CD4-positive, alpha-beta T cell treated with Interleukin-15 for 1 hour (primary cell): ENCODE measurements at regions not wholly inside any gene's neighbourhood (a gene's known extent, or its start where the extent isn't known, plus 50 kb on each side); places are given as distances from the start of the nearest gene placed in this dataset.
"Not testable (repeated sequence)": the region's sequence is repeated elsewhere in the genome, so short reads cannot be mapped to it uniquely, and the experiment has no call there.

Experiments
- DNase-seq: peaks from one replicate; pipeline ENCODE4 v3.0.0-alpha.2; 2020

DNA sequence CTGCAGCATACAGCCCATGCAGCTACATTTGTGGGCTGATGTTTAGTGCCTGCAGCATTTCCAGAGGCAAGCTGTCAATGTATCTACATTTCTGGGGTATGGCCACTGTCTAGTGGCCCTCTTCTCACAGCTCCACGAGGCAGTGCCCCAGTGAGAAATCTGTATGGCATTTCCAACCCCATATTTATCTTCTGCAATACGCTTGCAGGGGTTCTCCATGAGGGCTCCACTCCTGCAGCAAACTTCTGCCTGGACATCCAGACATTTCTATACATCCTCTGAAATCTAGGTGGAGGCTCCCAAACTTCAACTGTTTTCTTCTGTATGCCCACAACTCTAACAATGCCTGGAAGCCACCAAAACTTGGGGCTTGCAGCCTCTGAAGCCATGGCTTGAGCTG lies 502.3 kb downstream of the C6orf118 start:
- DNase-seq: no peak

DNA sequence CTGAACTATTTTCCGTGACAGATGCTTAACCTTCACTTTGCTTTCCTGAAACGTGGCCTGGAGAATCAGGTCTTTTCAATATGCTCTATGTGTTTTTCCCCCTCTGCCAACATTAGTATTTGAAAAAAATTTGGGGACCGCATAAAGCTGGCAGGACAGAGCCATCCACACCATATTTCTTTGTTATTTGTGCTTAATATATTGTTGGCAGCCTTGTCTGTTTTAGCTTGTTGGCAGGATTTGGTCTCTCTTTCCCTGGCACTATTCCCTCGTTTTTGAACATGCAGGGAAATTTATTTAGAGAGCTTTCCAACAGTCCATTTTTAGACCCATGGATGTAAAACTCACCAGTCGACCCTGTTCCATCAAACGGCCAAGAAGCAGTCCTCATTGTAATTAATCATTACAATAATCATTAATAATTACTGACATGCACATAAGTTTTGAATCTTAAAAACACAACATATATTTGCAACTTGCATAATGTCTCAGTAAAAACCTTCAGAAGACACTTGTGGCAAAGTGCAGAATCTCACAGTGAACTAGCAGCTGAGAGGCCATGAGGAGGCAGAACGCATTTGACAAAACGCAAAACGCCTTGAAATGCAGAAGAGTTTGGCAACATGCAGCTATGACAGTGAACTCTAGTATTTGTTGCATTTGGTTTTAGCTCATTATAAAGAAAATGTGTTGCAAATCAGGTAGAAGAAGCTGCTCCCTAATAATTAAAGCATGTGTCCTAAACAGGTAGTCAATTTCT lies 514.2 kb downstream of the C6orf118 start:
- no peak for DNase-seq

DNA sequence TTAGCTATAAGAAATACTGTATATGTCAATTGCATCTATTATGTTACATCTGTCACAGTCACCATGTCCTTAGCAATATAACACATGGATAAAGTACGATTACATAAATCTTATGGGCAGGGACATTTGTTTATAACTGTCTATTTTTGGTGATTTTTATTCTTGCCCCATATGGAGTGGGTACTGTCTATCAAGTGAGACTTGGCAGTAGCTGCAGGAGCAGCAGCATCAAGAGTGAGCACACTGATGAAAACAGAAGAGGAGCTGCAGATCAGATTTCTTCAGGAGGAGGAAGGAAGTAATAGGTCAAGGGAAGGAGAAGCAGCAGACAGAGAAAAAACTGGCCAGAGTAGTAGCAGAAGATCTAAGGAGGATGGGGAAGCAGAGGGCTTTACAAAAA lies 516.7 kb downstream of the C6orf118 start:
- DNase-seq: no peak

DNA sequence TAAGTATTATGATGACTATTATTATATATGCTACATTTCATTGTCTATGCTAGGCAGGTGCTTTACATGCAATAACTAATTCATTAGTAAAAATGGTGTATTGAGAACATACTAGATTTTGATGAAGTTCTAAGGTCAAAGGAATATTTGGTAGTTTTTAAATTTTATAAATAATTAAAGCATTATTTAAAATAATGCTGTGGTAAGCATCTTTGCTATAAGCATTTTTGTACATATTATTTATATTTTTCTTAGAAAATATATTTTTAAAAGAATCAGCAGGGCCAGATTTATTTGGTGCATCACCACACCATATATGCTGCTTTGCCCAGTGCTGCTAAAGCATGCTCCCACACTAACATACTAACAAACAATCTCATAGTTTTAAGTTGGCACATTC lies 517.9 kb downstream of the C6orf118 start:
- DNase-seq: no peak

DNA sequence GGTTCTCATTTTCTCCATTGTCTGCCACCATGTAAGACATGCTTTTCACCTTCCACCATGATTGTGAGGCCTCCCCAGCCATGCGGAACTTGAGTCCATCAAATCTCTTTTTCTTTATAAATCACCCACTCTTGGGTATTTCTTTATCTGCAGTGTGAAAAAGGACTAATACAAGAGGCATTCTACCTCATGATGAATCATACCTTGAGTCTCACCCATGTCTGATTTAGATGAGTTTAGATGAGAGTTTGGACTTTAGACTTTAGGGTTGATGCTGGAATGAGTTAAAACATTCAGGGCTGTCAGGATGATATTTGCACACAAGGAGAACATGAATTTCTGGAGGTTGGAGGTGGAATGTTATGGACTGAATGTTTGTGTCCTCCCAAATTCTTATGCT lies 545.6 kb downstream of the C6orf118 start:
- no peak for DNase-seq

DNA sequence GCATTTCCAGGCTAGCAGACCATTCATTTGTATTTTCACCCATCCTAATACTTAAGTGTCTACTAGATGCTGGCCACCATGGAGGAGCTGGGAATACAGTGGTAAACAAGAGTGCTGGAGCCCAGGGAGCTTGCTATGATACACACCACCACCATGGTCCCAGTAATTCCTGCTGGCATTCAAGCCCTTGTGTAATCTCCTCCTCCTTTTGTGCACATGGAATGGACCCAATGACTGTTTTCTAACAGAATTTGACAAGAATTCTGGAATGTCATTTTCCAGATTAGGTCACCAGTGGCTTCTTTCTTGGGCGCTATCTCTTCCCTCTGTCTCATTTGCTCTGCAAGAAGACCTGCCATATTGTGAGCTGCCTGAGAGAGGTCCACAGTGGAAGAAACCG lies 552.0 kb downstream of the C6orf118 start:
- no peak for DNase-seq

DNA sequence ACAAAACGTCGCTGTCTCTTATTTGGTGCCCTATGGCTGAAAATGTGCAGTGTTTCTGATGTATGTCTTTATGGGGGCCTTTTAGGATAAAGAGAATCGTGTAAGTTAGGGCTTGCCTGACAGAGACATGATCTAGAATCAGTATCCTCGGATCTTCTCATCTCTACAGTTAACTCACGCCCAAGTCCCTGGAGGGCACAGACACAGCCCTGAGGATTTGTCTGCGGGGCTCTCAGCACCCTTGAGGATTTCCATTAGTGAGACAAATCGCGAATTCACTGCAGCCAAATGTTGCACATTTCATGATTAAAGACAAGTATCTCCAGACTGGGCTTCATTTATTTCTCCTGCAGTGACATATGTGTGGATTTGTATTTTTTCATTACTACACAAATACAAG lies 552.7 kb downstream of the C6orf118 start:
- DNase-seq: no peak

DNA sequence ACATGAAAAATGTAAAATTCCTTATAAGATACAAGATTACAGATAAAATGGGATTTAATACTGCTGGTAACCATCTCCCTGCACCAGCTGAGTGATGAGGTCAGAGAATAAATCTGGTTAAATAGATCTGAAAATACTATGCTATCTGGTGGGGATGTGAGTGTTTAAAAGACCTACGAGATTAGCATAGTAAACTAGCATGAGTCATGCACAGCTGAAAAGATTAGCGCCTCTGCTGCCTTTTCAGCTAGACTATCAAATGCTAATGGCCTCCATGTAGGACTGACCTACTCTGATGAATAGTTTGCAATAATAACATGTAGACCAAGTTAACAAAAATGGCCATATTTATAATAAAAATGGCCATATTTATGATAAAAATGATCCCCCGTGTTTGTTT lies 553.3 kb downstream of the C6orf118 start:
- no peak for DNase-seq

DNA sequence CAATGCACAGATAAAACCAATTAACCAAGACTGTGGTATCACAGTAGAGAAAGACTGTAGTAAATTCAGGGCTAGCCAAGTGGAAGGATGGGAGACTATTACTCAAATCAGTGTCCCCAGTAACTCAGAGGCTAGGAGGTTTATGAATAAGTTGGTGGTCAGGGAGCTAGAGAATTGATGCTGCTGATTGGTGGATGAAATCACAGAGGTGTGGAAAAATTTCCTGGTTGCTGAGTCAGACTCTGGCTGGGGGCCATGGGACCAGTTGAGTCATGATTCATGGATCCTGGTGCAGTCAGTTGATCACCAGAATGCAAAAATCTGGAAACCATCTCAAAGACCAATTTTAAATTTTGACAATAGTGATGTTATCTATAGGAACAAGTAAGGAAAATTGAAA lies 555.9 kb downstream of the C6orf118 start:
- no peak for DNase-seq

DNA sequence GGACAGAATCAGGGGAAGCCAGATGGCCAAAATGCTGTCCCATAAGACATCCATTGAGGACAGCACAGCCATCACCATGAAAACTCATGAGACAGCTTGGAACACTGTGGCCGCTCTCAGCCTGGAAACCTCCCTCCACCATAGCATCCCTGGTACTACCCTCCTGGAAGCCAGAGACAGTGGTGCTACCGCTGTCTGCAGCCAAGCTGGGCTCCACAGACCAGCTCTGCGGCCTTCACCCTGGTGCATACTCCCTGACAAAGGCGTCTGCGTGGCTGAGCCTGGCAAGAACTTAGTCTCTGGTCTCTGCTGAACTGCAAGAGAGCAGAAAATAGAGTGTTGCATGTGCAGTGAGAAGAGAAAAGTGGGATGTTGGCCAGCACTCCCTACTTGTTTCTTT lies 558.0 kb downstream of the C6orf118 start:
- no peak for DNase-seq

DNA sequence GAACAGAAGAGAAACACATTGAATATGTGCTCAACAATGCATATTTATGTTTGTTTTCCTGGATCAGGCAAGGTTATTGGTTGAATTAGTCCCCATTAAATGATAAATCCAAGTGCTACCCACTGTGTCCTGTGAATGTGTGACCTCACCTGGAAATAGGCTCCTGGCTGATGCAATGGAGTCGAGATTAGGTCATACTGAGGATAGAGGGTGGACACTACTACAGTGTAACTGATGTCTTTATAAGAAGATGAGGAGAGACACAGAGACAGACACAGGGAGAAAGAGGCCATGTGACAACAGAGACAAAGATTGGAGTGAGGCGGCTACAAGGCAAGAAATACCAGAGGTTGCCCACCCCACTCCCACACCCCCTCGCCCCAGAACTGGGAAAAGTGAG lies 559.3 kb downstream of the C6orf118 start:
- DNase-seq: no peak

DNA sequence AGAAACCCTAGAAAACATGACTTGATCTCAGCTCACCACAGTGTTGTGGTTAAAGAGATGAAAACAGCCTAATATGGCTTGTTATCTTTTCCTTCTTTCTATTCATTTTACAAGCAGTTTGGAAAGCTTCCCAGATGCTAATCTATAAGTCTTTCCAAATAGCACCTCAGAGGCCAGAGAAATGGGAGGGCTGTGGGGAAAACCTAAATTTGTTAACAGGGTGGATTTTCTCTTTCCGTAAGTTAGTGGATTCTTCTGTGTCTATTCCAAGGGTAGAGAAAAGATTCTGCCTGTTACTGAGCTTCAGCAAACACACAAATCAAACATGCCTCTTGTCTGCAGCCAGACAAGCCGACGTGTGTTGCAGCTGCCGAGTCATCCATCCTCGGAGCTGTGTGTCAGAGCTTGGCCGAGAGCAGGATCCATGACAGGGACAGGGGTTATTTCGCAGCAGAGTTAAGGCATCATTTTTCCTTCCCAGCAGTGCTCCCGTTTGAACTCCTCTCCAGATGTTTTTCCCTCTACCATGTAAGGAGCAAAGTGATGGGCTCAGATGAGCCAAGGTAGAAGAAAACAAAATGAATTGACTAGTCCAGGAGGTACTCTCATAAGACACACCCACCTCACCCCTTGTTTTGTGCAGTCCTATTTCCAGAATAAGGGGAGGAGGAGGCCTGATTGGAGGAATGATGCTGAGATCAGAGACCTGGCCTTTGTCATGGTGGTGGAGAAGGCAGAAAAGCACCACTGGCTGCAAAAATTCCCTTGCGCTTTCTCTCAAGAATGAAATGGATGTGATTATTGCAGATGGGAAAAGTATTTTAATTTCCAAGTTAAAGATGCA lies 560.0 kb downstream of the C6orf118 start:
- DNase-seq: no peak

DNA sequence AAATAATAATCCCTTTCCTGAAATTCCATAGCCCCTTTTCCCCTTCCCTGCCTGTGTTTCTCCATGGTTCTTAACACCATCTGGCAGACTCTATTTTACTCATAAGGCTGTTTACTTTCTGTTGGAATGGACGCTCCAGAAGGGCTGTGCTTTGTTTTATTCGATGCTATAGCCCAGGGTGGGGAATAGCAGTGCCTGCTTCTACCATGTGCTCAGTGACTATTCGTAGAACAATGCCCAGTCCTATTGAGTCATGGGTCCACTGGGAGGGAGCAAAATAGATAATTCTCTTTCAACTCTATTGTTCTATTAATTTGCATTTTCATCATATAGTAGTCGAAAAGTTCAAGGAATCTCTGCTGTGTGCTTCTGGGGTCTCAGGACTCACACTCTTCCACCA lies 565.1 kb downstream of the C6orf118 start:
- DNase-seq: no peak

DNA sequence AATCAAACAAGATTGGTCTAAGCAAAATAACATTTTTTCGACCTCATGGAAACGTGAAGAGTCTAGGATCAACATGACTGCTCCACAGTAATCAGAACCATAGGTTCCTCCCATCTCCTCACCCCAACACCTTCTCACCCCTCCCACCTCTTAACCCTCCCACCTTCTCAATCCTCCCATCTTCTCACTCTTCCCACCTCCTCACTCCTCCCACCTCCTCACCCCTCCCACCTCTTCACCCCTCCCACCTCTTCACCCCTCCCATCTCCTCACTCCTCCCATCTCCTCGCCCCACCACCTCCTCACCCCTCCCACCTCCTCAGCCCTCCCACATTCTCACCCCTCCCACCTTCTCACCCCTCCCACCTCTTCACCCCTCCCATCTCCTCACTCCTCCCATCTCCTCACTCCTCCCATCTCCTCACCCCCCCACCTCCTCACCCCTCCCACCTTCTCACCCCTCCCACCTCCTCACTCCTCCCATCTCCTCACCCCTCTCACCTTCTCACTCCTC lies 567.4 kb downstream of the C6orf118 start:
- no peak for DNase-seq

DNA sequence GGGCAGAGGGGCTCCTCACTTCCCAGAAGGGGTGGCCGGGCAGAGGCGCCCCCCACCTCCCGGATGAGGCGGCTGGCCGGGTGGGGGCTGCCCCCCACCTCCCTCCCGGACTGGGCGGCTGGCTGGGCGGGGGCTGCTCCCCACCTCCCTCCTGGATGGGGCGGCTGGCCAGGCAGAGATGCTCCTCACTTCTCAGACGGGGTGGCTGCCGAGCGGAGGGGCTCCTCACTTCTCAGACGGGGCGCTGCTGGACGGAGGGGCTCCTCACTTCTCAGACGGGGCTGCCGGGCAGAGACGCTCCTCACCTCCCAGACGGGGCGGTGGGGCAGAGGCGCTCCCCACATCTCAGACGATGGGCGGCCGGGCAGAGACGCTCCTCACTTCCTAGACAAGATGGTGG lies 573.3 kb downstream of the C6orf118 start:
- not testable (repeated sequence) for DNase-seq

DNA sequence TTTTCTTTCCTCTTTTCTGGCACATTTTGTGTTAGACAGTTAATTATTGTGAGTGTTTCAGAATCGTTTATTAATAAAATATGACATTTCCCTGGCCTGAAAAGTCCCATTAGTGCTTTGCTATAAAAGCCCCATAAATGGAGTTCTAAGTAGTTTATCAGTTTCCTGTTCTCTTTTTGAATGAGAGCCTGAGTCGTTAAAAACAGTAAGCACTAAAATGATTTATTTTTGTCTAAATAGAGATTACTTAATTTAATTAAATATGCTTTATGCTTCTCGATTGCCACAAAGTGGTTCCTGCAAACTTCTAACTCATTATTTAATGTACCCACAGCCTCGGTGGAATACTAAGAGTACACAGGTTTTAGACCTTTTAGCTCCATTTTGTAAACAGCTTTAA lies 577.9 kb downstream of the C6orf118 start:
- DNase-seq: no peak

DNA sequence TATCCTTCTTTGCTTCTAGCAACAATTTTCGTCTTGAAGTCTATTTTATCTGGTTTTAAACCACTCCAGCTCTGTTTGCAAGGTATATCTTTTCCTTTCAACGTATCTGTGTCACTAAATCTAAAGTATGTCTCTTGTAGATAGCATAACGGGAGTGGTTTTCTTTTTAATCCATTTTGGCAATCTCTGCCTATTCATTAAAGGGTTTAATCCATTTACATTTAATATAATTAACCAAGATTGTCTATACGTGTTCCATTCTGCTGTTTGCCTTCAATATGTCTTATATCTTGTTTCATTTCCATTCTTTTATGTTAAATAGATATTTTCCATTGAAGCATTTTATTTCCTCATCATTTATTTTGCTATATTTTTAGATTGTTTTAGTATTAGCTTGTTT lies 587.9 kb downstream of the C6orf118 start:
- no peak for DNase-seq

DNA sequence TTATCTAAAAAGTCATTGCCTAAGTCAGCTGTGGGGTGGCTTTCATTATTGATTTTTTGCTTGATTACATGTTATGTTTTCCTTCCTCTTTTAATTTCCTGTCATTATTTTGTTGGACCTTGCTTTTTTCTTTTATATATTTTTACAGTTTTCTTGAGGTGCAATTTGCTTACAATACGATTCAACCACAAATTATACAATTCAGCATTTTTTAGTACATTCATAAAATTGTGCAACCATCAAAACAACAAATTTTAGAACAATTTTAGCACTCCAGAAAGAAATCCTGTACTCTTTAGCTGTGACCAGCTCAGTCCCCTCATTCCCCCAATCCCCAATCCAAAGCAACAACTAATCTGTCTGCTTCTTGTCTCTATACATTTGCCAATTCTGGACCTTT lies 608.9 kb downstream of the C6orf118 start:
- no peak for DNase-seq

DNA sequence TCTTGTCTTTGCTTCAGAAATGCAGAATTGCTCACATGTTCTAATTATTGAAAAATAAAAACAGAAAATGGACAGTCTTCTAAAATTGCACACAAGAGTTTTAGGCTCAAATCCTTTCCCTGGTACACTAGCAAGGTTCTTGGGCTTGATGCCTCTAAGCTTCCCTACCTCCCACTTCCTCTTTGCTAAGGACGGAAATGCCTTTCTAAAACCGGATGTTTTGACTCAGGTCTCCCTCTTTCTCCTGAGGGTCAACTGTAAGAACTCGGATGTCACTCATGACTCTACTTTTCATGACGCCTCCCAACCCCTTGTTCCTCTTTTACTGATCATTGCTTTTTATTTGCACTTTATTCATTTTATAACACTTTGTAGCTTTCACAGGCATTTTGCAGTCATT lies 613.5 kb downstream of the C6orf118 start:
- DNase-seq: no peak

DNA sequence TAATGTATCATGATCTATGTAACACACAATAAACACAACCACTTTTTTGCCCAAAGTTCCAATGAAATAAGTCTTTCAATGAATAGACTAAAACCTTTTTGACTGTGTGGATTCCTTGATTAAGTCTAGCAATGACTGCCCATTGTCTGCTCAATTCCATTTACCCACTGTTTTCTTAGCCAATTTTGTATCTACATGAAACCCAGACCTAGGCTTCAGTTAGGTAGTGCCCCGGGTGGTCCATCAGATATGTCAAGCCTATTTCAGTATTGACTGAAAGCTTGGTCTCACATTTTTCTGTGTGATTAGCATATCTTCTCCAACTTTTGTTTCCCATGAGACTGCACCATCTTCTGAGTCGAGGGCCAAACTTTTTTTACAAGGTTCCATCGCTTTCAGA lies 615.0 kb downstream of the C6orf118 start:
- no peak for DNase-seq

DNA sequence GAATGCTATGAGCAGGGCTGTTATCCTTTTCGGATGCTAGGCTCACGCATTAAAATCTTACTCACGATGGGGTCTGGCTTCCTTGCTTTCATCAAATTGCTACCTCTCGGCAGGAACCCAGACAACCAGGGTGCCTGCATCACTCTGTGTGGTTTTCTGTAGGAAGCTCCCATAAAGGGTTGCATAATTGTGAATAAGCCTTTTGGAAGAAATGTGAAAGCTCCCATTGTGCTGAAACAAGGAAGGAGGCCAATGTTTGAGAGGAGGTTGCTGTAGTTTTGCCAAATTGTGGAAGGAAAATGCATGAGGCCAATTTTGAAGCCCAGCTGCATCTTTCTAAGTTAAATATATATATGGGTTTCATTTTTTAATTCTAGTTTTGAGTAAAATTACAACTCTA lies 615.5 kb downstream of the C6orf118 start:
- DNase-seq: no peak

DNA sequence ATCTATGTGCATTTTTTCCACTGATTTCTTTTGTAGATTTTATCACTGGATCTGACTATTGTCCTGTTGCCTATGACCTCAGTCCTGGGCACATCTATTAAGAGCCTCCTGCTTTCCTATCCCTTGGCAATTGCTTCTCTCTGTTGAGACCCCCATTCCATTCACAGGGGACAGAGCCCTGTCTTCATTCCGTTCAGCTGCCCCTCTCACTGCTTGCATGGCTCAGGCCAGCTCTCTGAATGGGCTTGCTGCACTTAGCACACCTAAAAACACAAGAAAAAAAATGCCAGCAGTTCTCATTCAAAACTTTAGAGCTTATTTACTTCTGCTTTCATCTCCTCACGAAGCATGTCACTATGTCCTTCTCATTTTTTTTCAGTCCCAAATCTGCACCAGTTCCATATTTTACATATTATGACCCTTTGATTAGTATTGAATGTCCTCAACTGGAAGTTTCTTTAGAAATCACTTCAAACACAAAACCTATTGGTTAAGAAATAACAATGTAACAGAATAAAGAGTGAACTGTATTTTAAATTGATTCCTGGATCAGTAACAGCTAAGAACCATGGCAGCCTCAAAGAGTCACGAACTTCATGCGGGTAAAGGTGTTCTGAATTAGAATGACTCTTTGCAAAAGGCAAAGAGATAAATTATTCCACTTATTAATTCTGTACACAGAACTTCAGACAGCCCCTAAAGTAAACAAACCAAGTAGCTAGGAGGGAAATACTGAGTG lies 616.5 kb downstream of the C6orf118 start:
- DNase-seq: no peak

DNA sequence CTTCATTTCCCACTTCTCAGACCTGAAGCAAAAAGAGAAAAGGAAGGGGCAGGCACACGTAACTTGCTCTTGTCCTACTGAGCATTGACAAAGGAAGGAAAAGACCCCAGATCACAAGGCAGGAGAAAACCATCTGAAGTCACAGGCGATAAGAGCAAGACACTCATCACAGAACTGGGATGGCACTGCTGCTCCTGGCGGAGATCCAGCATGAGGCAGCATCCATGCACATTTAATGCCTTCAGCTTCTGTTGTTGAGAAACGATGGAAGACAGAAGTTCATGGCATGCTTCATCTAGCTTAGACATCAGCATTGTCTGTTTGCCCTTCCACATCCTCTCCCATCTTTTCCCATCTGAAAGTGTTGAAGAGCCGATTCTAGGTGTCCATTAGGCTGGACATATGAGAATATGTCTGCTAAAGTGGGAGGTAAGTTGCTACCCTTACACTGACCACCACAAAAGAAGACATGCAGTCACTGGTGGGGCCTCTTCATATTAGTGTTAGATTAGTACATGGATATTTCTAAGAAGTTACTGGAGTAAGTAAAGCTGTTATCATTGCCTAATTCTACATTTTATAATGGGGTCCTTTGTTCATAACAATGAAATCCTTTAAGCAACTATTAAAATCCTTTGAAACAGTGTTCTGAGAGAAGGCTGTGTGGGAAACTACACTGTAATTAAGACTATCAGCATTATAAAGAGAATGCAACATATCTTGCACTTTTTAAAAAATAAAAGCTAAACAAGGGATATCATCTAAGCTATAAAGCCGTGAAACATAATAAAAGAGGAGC lies 618.5 kb downstream of the C6orf118 start:
- DNase-seq: no peak
